MG63 (cell line): ENCODE measurements at regions not wholly inside any gene's neighbourhood (a gene's known extent, or its start where the extent isn't known, plus 50 kb on each side); places are given as distances from the start of the nearest gene placed in this dataset.

Experiments
- DNase-seq: peaks from one replicate; pipeline ENCODE4 v3.0.0-alpha.2; 2020
- H3K27me3 ChIP-seq: fragments of 250-450 bp; sonication (Bioruptor Pico); 2 replicates; pipeline ENCODE4 v1.5.1; 2020; ENCODE audit warnings: mild to moderate bottlenecking, moderate library complexity
- H3K36me3 ChIP-seq: fragments of 250-450 bp; sonication (Bioruptor Pico); 2 replicates; pipeline ENCODE4 v1.5.1; 2020; ENCODE audit warnings: mild to moderate bottlenecking, moderate library complexity
- H3K4me3 ChIP-seq: fragments of 250-450 bp; sonication (Bioruptor Pico); 2 replicates; pipeline ENCODE4 v1.5.1; 2020; ENCODE audit warnings: mild to moderate bottlenecking, moderate library complexity
- H3K9me3 ChIP-seq: fragments of 250-450 bp; sonication (Bioruptor Pico); 2 replicates; pipeline ENCODE4 v1.5.1; 2020; ENCODE audit warnings: mild to moderate bottlenecking, moderate library complexity

GRCh38 chr3:1942781-1943180 is 155.9 kb upstream of the CNTN4 start:
- Histone ChIP-seq H3K27me3 (no peaks in the 10 kb centered on the region), H3K4me3 (no peak overlapping the region), H3K36me3 (no peaks in the 10 kb centered on the region), H3K9me3 (no peaks in the 10 kb centered on the region)
- no peak for DNase-seq

GRCh38 chr3:1943395-1944118 is 155.1 kb upstream of the CNTN4 start:
- H3K36me3 ChIP-seq, result no peaks in the 10 kb centered on the region
- H3K27me3 ChIP-seq, result no peaks in the 10 kb centered on the region
- no peaks in the 10 kb centered on the region for H3K9me3 ChIP-seq
- DNase-seq, result no peak
- no peak overlapping the region for H3K4me3 ChIP-seq

- Histone ChIP-seq H3K27me3 (no peaks in the 10 kb centered on the region), H3K9me3 (no peaks in the 10 kb centered on the region), H3K36me3 (no peaks in the 10 kb centered on the region), H3K4me3 (no peak overlapping the region)
- no peak for DNase-seq
These were observed 153.0 kb upstream of the CNTN4 start for GRCh38 chr3:1945698-1946097.

- no peaks in the 10 kb centered on the region for H3K9me3 ChIP-seq
- DNase-seq, result no peak
- no peaks in the 10 kb centered on the region for H3K36me3 ChIP-seq
- H3K27me3 ChIP-seq, result no peaks in the 10 kb centered on the region
- H3K4me3 ChIP-seq, result no peak overlapping the region
These were observed 145.1 kb upstream of the CNTN4 start for GRCh38 chr3:1953536-1953935.

GRCh38 chr3:1954632-1955031 is 144.0 kb upstream of the CNTN4 start:
- DNase-seq, result no peak
- Histone ChIP-seq H3K27me3 (no peaks in the 10 kb centered on the region), H3K4me3 (no peak overlapping the region), H3K36me3 (no peaks in the 10 kb centered on the region), H3K9me3 (no peaks in the 10 kb centered on the region)

GRCh38 chr3:1955170-1955569 is 143.5 kb upstream of the CNTN4 start:
- DNase-seq, result no peak
- Histone ChIP-seq H3K27me3 (no peaks in the 10 kb centered on the region), H3K4me3 (no peak overlapping the region), H3K36me3 (no peaks in the 10 kb centered on the region), H3K9me3 (no peaks in the 10 kb centered on the region)

- H3K9me3 ChIP-seq, result no peaks in the 10 kb centered on the region
- no peaks in the 10 kb centered on the region for H3K27me3 ChIP-seq
- H3K4me3 ChIP-seq, result no peak overlapping the region
- no peaks in the 10 kb centered on the region for H3K36me3 ChIP-seq
- DNase-seq, result no peak
These were observed 142.9 kb upstream of the CNTN4 start for GRCh38 chr3:1955750-1956149.

GRCh38 chr3:1960506-1960905 is 138.2 kb upstream of the CNTN4 start:
- Histone ChIP-seq H3K36me3 (no peaks in the 10 kb centered on the region), H3K9me3 (no peaks in the 10 kb centered on the region), H3K27me3 (no peaks in the 10 kb centered on the region), H3K4me3 (no peak overlapping the region)
- DNase-seq, result no peak

GRCh38 chr3:1962396-1963088 is 136.1 kb upstream of the CNTN4 start:
- DNase-seq, result no peak
- no peaks in the 10 kb centered on the region for H3K9me3 ChIP-seq
- no peaks in the 10 kb centered on the region for H3K27me3 ChIP-seq
- H3K4me3 ChIP-seq, result no peak overlapping the region
- no peaks in the 10 kb centered on the region for H3K36me3 ChIP-seq

GRCh38 chr3:1963896-1964295 is 134.8 kb upstream of the CNTN4 start:
- no peak for DNase-seq
- Histone ChIP-seq H3K36me3 (no peaks in the 10 kb centered on the region), H3K27me3 (no peaks in the 10 kb centered on the region), H3K9me3 (no peaks in the 10 kb centered on the region), H3K4me3 (no peak overlapping the region)

GRCh38 chr3:1967525-1967924 is 131.1 kb upstream of the CNTN4 start:
- no peak for DNase-seq
- Histone ChIP-seq H3K9me3 (no peaks in the 10 kb centered on the region), H3K4me3 (no peak overlapping the region), H3K27me3 (no peaks in the 10 kb centered on the region), H3K36me3 (no peaks in the 10 kb centered on the region)

GRCh38 chr3:1969281-1969680 is 129.4 kb upstream of the CNTN4 start:
- Histone ChIP-seq H3K4me3 (no peak overlapping the region), H3K9me3 (no peaks in the 10 kb centered on the region)
- DNase-seq, result no peak

GRCh38 chr3:1971780-1972179 is 126.9 kb upstream of the CNTN4 start:
- Histone ChIP-seq H3K9me3 (no peaks in the 10 kb centered on the region), H3K27me3 (no peaks in the 10 kb centered on the region), H3K36me3 (no peaks in the 10 kb centered on the region), H3K4me3 (no peak overlapping the region)
- DNase-seq, result no peak

More at GRCh38 chr3:1969281-1969680, 129.4 kb upstream of the CNTN4 start:
- H3K27me3 ChIP-seq, result no peaks in the 10 kb centered on the region
- no peaks in the 10 kb centered on the region for H3K36me3 ChIP-seq

- Histone ChIP-seq H3K27me3 (no peaks in the 10 kb centered on the region), H3K36me3 (no peaks in the 10 kb centered on the region), H3K9me3 (no peaks in the 10 kb centered on the region), H3K4me3 (no peak overlapping the region)
- no peak for DNase-seq
These were observed 118.6 kb upstream of the CNTN4 start for GRCh38 chr3:1979961-1980615.

- Histone ChIP-seq H3K36me3 (no peaks in the 10 kb centered on the region), H3K9me3 (no peaks in the 10 kb centered on the region)
- DNase-seq, result no peak
These were observed 110.7 kb upstream of the CNTN4 start for GRCh38 chr3:1987980-1988379.

GRCh38 chr3:1998739-1999138 is 99.9 kb upstream of the CNTN4 start:
- Histone ChIP-seq H3K36me3 (no peaks in the 10 kb centered on the region), H3K9me3 (no peaks in the 10 kb centered on the region)
- DNase-seq, result no peak

More at GRCh38 chr3:1987980-1988379, 110.7 kb upstream of the CNTN4 start:
- no peaks in the 10 kb centered on the region for H3K27me3 ChIP-seq
- H3K4me3 ChIP-seq, result no peak overlapping the region

GRCh38 chr3:2001306-2002108 is 97.2 kb upstream of the CNTN4 start:
- DNase-seq, result no peak
- no peak overlapping the region for H3K4me3 ChIP-seq
- no peaks in the 10 kb centered on the region for H3K36me3 ChIP-seq
- no peaks in the 10 kb centered on the region for H3K9me3 ChIP-seq
- H3K27me3 ChIP-seq, result no peaks in the 10 kb centered on the region

More at GRCh38 chr3:1998739-1999138, 99.9 kb upstream of the CNTN4 start:
- Histone ChIP-seq H3K4me3 (no peak overlapping the region), H3K27me3 (no peaks in the 10 kb centered on the region)
